HCT116 (cell line): ENCODE measurements at regions not wholly inside any gene's neighbourhood (a gene's known extent, or its start where the extent isn't known, plus 50 kb on each side); places are given as distances from the start of the nearest gene placed in this dataset.

Source experiments
- ATAC-seq: fragments of 200-7000 bp; cut with Tn5 transposase; 2 replicates; pipeline ENCODE4 v1.9.1; 2020; ENCODE audit warnings: mild to moderate bottlenecking, moderate library complexity
- BruUV-seq: library from RNA; stranded (reverse); fragments of 400-500 nt; replicated peaks from 2 replicates; lab custom pipeline; 2021; lab: Mats Ljungman, UMichigan
- CTCF ChIA-PET: fragments of 300-600 bp; sonication (Branson Sonifier 250); formaldehyde crosslinking; loops from one replicate; lab custom pipeline; 2021; ENCODE audit warnings: antibody characterized with exemption; lab: Charles Lee
- POLR2A ChIA-PET: fragments of 300-600, 350-600 bp; sonication (Branson Sonifier 250); formaldehyde crosslinking; loops from one replicate; lab custom pipeline; 2021; ENCODE audit warnings: antibody characterized with exemption; lab: Charles Lee
- RAD21 ChIA-PET, 2 experiments: fragments of 300-600 bp; sonication (Branson Sonifier 250); formaldehyde crosslinking; loops; one replicate each; lab custom pipeline; 2023; ENCODE audit warnings: low total read pairs in 2 of 2; ENCODE audit not compliant: uncharacterized antibody in 2 of 2, unreplicated experiment in 2 of 2, low non-redundant PET in 1 of 2; lab: Charles Lee
- DNase-seq: peaks from one replicate; pipeline ENCODE4 v3.0.0-alpha.2; 2010; ENCODE audit warnings: low read depth, low spot score
- H2AFZ ChIP-seq: fragments of 200-600 bp; shearing (Covaris generic), sonication (generic); 2 replicates; pipeline ENCODE4 v1.6.1; 2017; ENCODE audit warnings: low read depth, mixed run types, mixed read lengths, antibody characterized with exemption, low read length; ENCODE audit not compliant: poor library complexity, severe bottlenecking
- H3K27ac ChIP-seq: 2 replicates; pipeline ENCODE4 v1.5.1; 2012; ENCODE audit warnings: low read depth, low read length
- H3K27me3 ChIP-seq: fragments of 200-600 bp; sonication (generic); 2 replicates; pipeline ENCODE4 v1.6.1; 2016; ENCODE audit warnings: mixed run types, low read length, mixed read lengths; ENCODE audit not compliant: insufficient read depth
- H3K36me3 ChIP-seq, 2 experiments: fragments of 200-500 bp in 1 of 2; fragments of 200-600 bp in 1 of 2; sonication (Bioruptor generic) in 1 of 2; sonication (generic) in 1 of 2; 2 replicates each; pipeline versions ENCODE4 v1.5.1 to v1.6.1; 2014 to 2016; ENCODE audit warnings: low read length in 2 of 2, inconsistent platforms in 1 of 2, mixed read lengths in 1 of 2, mixed run types in 1 of 2; ENCODE audit not compliant: insufficient read depth in 2 of 2, control insufficient read depth in 1 of 2
- H3K4me1 ChIP-seq, 2 experiments: fragments of 200-600 bp in 1 of 2; sonication (generic) in 1 of 2; 2 replicates each; pipeline versions ENCODE4 v1.5.1 to v1.6.1; 2012 to 2017; ENCODE audit warnings: low read length in 2 of 2, inconsistent platforms in 1 of 2, mild to moderate bottlenecking in 1 of 2, mixed read lengths in 1 of 2, mixed run types in 1 of 2, moderate library complexity in 1 of 2; ENCODE audit not compliant: insufficient read depth in 2 of 2, control insufficient read depth in 1 of 2
- H3K4me2 ChIP-seq: fragments of 200-600 bp; sonication (generic); 2 replicates; pipeline ENCODE4 v1.6.1; 2017; ENCODE audit warnings: mixed run types, low read length, mixed read lengths
- H3K4me3 ChIP-seq, 2 experiments: fragments of 200-600 bp in 1 of 2; sonication (generic) in 1 of 2; replicated peaks in 1 of 2; 2 replicates each; pipeline ENCODE4 v1.5.1; 2011 to 2016; ENCODE audit warnings: low read length in 2 of 2, control low read depth in 1 of 2, low read depth in 1 of 2, mild to moderate bottlenecking in 1 of 2, mixed read lengths in 1 of 2, mixed run types in 1 of 2
- H3K79me2 ChIP-seq: fragments of 200-600 bp; sonication (generic); 2 replicates; pipeline ENCODE4 v1.6.1; 2017; ENCODE audit warnings: mild to moderate bottlenecking, mixed run types, low read length, moderate library complexity, mixed read lengths; ENCODE audit not compliant: insufficient read depth
- H3K9ac ChIP-seq: fragments of 200-600 bp; sonication (generic); 2 replicates; pipeline ENCODE4 v1.6.1; 2016; ENCODE audit warnings: low read length, mixed read lengths
- H3K9me2 ChIP-seq: fragments of 200-600 bp; sonication (generic), shearing (Covaris generic); 2 replicates; pipeline ENCODE4 v1.6.1; 2017; ENCODE audit warnings: mixed run types, mild to moderate bottlenecking, moderate library complexity; ENCODE audit not compliant: insufficient read depth
- H3K9me3 ChIP-seq, 2 experiments: fragments of 200-500 bp in 1 of 2; fragments of 200-600 bp in 1 of 2; sonication (Bioruptor generic) in 1 of 2; sonication (generic) in 1 of 2; 2 replicates each; pipeline ENCODE4 v1.6.1; 2014 to 2017; ENCODE audit warnings: low read length in 2 of 2, mixed read lengths in 2 of 2, inconsistent platforms in 1 of 2, low read depth in 1 of 2, mild to moderate bottlenecking in 1 of 2, mixed run types in 1 of 2, moderate library complexity in 1 of 2; ENCODE audit not compliant: control insufficient read depth in 1 of 2, insufficient read depth in 1 of 2
- H4K20me1 ChIP-seq: fragments of 200-600 bp; sonication (generic), shearing (Covaris generic); 2 replicates; pipeline ENCODE4 v1.6.1; 2017; ENCODE audit warnings: mixed run types, mild to moderate bottlenecking, moderate library complexity; ENCODE audit not compliant: insufficient read depth
- ATF3 ChIP-seq: IDR thresholded peaks from 2 replicates; pipeline ENCODE4 v1.6.1; 2012
- CBX3 ChIP-seq: IDR thresholded peaks from 2 replicates; pipeline ENCODE4 v1.6.1; 2012; ENCODE audit warnings: low read depth
- CEBPB ChIP-seq: IDR thresholded peaks from 2 replicates; pipeline ENCODE4 v1.6.1; 2012; ENCODE audit warnings: low read depth
- CTCF ChIP-seq, 3 experiments: fragments of 200-600 bp in 1 of 3; sonication (generic) in 1 of 3; IDR thresholded peaks in 2 of 3; conservative IDR thresholded peaks in 1 of 3; 2 replicates each; pipeline ENCODE4 v1.5.1; 2012 to 2017; ENCODE audit warnings: low read depth in 2 of 3, low read length in 2 of 3, antibody characterized with exemption in 1 of 3, borderline replicate concordance in 1 of 3, control low read depth in 1 of 3, mild to moderate bottlenecking in 1 of 3, mixed read lengths in 1 of 3, mixed run types in 1 of 3, moderate library complexity in 1 of 3; ENCODE audit not compliant: insufficient read depth in 1 of 3
- EGR1 ChIP-seq: IDR thresholded peaks from 2 replicates; pipeline ENCODE4 v1.6.1; 2012; ENCODE audit warnings: low read depth
- ELF1 ChIP-seq: IDR thresholded peaks from 2 replicates; pipeline ENCODE4 v1.6.1; 2012; ENCODE audit warnings: low read depth, borderline replicate concordance
- EZH2 ChIP-seq: fragments of 200-600 bp; sonication (generic); IDR thresholded peaks from 2 replicates; pipeline ENCODE4 v1.6.1; 2017; ENCODE audit warnings: antibody characterized with exemption, mixed run types
- EZH2phosphoT487 ChIP-seq: fragments of 200-600 bp; IDR thresholded peaks from 2 replicates; pipeline ENCODE4 v1.6.1; 2018; ENCODE audit warnings: antibody characterized with exemption, borderline replicate concordance
- JUND ChIP-seq: IDR thresholded peaks from 2 replicates; pipeline ENCODE4 v1.6.1; 2012
- POLR2A ChIP-seq: IDR thresholded peaks from 2 replicates; pipeline ENCODE4 v1.7.0; 2011; ENCODE audit warnings: borderline replicate concordance; ENCODE audit not compliant: insufficient read depth, insufficient read length; ENCODE audit errors: extremely low read depth
- RAD21 ChIP-seq: IDR thresholded peaks from 2 replicates; pipeline ENCODE4 v1.6.1; 2012; ENCODE audit warnings: low read depth, mild to moderate bottlenecking
- SIN3A ChIP-seq: IDR thresholded peaks from 2 replicates; pipeline ENCODE4 v1.6.1; 2012; ENCODE audit warnings: low read depth
- SP1 ChIP-seq: IDR thresholded peaks from 2 replicates; pipeline ENCODE4 v1.6.1; 2012; ENCODE audit warnings: low read depth
- SRF ChIP-seq: IDR thresholded peaks from 2 replicates; pipeline ENCODE4 v1.6.1; 2012; ENCODE audit warnings: low read depth
- TCF7L2 ChIP-seq: IDR thresholded peaks from 2 replicates; pipeline ENCODE4 v1.7.0; 2011; ENCODE audit warnings: borderline replicate concordance, inconsistent platforms; ENCODE audit not compliant: insufficient read depth, insufficient read length; ENCODE audit errors: extremely low read depth
- YY1 ChIP-seq: IDR thresholded peaks from 2 replicates; pipeline ENCODE4 v1.6.1; 2011; ENCODE audit warnings: low read length, low read depth, moderate library complexity, mild to moderate bottlenecking; ENCODE audit not compliant: insufficient replicate concordance; ENCODE audit errors: extremely low read depth
- ZFX ChIP-seq: fragments of 450-650 bp; IDR thresholded peaks from 2 replicates; pipeline ENCODE4 v1.6.1; 2017
- ZNF274 ChIP-seq: fragments of 200-500 bp; sonication (Bioruptor generic); IDR thresholded peaks from 2 replicates; pipeline ENCODE4 v1.6.1; 2014; ENCODE audit warnings: mild to moderate bottlenecking, low read depth, low read length, inconsistent platforms
- intact Hi-C: fragments of 100-400 bp; cut with micrococcal nuclease; formaldehyde crosslinking; loops from 2 replicates; pipeline ENCODE4 v1.10.0; 2022
- TF ChIP-seq, protein P1 (sequence below): IDR thresholded peaks from 2 replicates; pipeline ENCODE4 v1.6.1; 2012; ENCODE audit warnings: low read depth

- RAD21 ChIA-PET = no interaction called here
- H3K4me2 ChIP-seq = no peak overlapping the region
- H2AFZ ChIP-seq = no peak overlapping the region
Observed at GRCh38 chr4:63922146-63922545, 487.1 kb downstream of the TECRL start.

More at GRCh38 chr4:63922146-63922545, 487.1 kb downstream of the TECRL start:
- Histone ChIP-seq H3K27ac (no peak overlapping the region), H3K4me1 (no peaks in the 10 kb centered on the region), H4K20me1 (no peaks in the 10 kb centered on the region), H3K4me3 (no peak overlapping the region), H3K36me3 (no peaks in the 10 kb centered on the region), H3K9ac (no peak overlapping the region), H3K9me3 (peaks cover 12% of the 10 kb centered on the region in 2 experiments; a peak in 2 of 4 replicates), H3K9me2 (no peaks in the 10 kb centered on the region), H3K27me3 (no peaks in the 10 kb centered on the region), H3K79me2 (no peaks in the 10 kb centered on the region)
- ChIA-PET CTCF (no interaction called here), POLR2A (no interaction called here)
- intact Hi-C loops = no loop called here
- no TSS peak for BruUV-seq
- DNase-seq = no peak
- no peak for TF ChIP-seq ELF1
- TF ChIP-seq CTCF (IDR thresholded peaks at IDR 0.05 in 2 of 3, conservative IDR thresholded peaks at IDR 0.05 in 1 of 3; ENCODE audit: borderline replicate concordance in 1 of 3, insufficient read depth in 1 of 3, low read depth in 2 of 3, low read length in 2 of 3) = no peak
- TF ChIP-seq EGR1 = no peak
- no peak for TF ChIP-seq SP1
- TF ChIP-seq EZH2 = no peak
- no peak for TF ChIP-seq ZFX
- no peak for TF ChIP-seq RAD21
- TF ChIP-seq, protein P1, sequence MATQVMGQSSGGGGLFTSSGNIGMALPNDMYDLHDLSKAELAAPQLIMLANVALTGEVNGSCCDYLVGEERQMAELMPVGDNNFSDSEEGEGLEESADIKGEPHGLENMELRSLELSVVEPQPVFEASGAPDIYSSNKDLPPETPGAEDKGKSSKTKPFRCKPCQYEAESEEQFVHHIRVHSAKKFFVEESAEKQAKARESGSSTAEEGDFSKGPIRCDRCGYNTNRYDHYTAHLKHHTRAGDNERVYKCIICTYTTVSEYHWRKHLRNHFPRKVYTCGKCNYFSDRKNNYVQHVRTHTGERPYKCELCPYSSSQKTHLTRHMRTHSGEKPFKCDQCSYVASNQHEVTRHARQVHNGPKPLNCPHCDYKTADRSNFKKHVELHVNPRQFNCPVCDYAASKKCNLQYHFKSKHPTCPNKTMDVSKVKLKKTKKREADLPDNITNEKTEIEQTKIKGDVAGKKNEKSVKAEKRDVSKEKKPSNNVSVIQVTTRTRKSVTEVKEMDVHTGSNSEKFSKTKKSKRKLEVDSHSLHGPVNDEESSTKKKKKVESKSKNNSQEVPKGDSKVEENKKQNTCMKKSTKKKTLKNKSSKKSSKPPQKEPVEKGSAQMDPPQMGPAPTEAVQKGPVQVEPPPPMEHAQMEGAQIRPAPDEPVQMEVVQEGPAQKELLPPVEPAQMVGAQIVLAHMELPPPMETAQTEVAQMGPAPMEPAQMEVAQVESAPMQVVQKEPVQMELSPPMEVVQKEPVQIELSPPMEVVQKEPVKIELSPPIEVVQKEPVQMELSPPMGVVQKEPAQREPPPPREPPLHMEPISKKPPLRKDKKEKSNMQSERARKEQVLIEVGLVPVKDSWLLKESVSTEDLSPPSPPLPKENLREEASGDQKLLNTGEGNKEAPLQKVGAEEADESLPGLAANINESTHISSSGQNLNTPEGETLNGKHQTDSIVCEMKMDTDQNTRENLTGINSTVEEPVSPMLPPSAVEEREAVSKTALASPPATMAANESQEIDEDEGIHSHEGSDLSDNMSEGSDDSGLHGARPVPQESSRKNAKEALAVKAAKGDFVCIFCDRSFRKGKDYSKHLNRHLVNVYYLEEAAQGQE = no peak
- no peak for TF ChIP-seq TCF7L2
- TF ChIP-seq CEBPB = no peak
- no peak for TF ChIP-seq SRF
- no peak for TF ChIP-seq ZNF274
- no peak for TF ChIP-seq ATF3
- no peak for TF ChIP-seq JUND
- TF ChIP-seq YY1 = no peak
- TF ChIP-seq POLR2A = no peak
- no peak for TF ChIP-seq EZH2phosphoT487
- TF ChIP-seq CBX3 = no peak
- no peak for TF ChIP-seq SIN3A
- ATAC-seq = no peak
